Fibroblast of skin of left quadriceps (primary cell): ENCODE measurements at regions not wholly inside any gene's neighbourhood (a gene's known extent, or its start where the extent isn't known, plus 50 kb on each side); places are given as distances from the start of the nearest gene placed in this dataset.

Experiments used
- DNase-seq, 2 experiments: peaks; one replicate each; pipeline ENCODE4 v3.0.0-alpha.2; 2013; ENCODE audit warnings: low read depth in 2 of 2

DNA sequence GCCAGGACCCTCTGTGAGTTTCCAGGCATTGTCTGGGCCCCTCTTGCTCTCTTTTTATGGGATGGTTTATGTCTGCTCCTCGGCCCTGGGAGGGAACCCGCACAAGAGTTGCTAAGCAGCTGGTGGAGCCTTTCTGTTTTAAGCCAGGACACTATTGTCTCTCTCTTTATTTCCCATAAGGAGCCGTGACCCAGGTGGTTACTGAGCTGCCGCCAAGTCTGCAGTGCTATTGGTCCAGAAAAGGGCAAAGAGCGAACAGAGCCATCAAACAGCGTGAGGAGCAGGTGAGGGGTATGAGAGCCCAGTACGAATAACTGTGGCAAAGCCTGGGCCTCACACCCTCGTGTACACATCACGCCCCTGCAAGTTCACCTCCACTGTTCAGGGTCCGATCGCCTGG lies 280.2 kb downstream of the SHQ1 start:
- no peak for DNase-seq

DNA sequence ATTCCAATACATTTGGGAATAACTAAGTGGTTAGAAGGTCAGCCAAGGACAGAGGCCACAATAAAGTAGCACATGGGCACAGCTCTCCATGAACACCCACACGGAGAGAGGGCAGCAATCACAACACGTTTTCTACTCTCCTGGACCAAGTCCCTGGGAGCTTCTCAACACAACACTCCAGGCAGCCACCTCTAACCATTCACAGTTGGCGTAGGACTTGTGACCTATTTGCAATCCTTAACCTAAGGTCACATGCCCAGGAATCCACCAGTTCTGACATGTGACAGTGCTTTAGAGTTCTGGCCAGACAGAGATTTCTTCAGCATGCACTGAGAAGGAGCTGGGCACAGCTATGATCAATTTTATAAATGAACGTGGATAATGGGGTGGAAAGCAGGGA lies 280.8 kb downstream of the SHQ1 start:
- no peak for DNase-seq

DNA sequence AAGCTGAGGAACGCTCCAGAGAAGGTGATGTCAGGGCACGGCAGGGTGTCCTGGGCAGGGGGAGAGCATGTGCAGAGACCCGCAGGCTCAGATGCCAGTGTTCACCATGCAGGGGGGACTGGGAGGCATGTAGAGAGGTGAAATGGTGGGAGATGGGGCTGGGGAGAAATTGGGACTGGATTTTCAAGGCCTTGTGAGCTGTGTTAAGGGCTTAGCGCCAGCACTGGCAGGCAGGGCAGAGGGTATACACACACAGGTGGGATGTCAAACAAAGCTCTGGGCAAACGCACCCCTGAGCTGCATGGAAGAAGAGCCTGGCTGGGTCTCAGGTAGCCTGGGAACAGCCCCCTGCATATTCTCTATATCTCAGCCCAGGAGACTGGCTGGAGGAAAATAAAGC lies 282.7 kb downstream of the SHQ1 start:
- no peak for DNase-seq

DNA sequence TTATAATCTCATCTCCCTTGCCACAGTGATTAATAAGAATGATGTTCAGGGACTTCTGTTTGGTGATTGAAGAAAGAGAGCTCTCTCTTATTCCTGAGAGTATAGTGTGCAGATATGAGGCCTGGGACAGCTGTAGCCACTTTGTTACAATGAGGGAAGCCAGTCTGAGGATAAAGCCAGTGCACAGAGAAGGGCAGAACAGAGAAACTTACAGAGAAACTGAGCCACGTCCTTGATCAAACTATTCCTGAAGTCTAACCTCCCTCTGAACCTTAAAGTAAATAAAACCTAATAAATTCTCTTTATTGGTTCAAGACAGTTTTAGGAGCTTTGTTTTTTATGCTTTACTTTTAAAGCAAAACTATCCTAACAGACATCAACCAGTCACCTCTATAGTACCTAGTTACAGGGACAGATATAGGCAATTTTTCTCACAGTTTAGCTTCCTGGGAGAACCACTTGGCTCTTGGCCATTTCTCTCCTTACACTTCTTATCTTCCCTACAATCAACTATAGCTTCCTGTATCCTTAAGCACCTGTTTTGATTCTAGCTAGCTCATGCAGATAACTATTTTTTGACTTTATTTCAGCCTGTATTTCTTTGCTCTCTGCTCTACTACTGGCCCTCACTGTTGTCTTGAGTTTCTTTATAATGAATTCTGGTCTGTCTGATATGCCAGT lies 284.4 kb downstream of the SHQ1 start:
- DNase-seq = no peak

DNA sequence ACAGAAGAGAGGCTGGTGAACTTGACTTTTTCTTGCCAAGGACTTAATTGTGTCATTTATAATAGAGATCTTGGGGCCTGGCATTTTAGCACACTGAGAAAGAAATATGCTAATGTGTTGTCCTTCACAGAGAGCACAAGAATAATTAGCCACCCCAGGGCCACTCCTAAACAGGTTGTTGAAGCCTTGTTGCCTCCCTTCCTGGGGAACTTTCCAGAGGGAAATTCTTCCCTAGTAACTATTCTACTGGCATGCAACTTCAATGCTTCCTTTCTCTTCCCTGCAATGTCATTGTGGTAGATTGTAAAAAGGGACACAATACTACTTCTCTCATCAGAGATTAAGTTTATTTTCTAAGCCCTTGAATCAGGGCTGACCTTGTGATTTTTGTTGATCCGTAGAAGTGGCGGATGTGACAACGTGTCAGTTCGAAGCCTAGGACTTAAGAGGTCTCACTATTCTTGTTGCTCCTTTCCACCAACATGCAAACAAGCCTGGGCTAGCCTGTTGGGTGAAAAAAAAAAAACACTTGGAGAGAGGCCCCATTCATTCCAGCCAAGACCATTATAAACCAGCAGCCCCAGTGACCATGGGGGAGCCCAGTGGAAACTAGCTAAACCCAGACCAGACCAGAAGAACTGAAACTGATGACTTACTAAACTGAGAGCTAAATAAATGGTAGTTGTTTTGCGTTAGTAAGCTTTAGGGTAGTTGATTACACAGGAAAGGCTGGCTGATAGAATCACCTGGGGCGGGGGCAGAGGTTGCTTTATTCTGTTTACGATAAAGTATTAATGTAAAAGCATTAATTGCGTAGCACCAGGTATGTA lies 287.2 kb downstream of the SHQ1 start:
- no peak for DNase-seq

DNA sequence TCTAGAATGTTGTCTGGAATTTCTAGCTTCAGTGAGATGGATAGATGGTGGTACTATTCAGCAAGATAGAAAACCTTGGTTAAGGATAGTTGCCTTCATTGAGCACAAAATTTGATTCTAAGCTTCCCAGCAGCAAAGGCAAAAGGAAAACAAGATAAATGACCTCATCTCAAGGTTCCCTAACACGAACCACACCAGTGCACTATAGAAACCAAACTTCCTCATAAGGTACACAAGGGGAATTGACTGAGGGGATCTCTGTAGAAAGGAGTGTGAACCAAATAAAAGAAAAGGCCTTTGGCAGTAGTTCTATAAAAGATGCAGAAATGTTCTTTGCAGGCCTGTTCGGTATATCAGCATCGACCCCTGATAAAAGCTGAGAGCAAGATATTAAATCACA lies 288.9 kb downstream of the SHQ1 start:
- no peak for DNase-seq

DNA sequence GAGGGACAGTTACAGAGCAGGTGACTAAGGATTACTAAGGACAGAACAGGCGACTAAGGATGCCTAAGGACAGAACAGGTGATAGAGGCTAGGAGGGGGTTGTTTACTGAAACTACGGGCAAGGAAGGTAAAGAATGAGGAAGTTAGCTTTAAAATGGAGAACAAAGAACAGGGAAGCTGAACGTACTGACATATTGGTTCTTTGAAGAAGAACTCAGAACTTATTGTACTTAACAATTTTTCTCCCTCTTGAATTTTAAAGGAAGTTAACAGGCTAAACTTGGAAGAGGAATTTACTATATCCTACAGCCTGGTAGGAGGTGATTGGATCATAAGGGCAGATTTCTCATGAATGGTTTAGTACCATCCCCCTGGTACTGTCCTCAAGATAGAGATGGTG lies 290.2 kb downstream of the SHQ1 start:
- no peak for DNase-seq

DNA sequence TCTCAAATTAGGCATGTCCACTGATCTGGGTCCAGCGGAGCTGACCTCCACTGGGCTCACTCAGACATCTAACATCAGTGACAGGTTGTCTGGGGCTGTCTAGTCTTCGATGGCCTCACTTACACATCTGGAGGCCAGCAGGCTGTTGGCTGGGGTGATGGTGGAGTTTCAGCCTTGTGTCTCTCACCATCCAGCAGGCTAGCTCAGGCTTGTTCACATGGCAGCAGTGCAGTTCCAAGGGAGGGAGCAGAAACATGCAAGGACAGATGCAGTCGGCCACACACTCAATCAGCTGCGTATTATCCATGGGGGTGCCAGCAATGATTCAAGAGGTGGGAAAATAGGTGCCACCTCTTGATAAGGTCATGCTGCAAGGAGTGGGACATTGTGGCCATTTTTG lies 292.5 kb downstream of the SHQ1 start:
- no peak for DNase-seq

DNA sequence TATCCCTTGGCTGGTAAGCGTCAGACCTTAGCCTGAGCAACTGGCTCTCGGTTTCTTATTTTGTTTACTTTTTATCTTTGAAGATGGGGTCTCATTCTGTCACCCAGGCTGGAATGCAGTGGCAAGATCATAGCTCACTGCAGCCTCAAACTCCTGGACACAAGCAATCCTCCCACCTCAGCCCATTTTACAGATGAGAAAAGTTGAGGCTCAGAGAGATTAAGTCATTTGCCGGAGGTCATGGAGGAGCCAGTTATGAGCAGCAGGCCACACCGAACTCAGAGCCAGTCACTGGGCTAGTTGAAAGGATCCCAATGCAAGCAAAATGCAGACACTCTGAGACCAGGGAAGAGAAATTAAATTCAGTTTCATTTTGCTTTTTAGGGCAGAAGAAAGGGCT lies 293.6 kb downstream of the SHQ1 start:
- DNase-seq = no peak

DNA sequence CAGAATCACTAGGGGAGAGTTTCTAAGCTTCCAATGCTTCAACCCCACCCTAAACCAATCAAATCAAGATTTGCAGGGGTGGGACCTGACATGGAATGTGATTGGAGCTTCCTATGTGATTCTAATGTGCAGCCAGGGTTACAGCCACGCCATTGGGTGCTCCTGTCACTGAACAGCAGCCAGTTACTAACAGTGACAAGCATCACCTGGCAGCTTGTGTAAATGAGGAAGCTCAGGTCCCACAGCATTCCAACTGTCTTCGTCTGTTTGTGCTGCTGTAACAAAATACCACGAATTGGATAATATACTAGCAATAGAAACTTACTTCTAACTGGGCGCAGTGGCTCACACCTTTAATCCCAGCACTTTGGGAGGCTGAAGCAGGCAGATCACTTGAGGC lies 294.9 kb downstream of the SHQ1 start:
- DNase-seq = no peak

DNA sequence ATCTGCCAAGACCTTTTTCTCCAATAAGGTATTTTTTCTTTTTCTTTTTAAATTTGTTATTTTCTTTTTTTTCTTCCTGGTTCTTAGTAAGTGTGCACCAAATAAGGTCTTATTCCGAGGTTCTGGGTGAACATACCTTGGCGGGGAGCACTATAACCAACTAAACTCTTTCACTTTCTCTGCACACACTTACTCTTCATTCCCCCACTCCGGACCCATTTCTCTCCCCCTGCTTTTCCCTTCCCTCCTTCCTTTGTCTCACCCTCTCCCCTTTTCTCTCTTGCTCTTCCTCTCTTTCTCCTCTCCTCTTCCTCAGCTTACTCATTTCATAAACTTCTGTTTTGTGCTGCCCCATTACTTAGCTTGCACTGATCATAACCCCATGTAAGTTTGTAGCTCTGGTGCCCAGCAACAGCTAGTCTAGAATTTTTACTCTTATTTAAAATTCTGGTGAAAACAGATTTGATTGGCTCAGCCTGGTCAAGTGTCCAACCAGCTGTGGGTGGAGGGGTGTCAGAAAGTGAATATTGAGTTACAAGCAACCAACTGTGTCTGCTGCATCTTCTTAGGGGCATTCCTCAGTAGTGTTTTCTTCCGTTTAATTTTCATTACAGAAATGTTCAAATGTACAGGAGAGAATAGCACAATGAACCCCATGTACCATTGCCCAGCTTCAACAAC lies 297.5 kb downstream of the SHQ1 start:
- DNase-seq = no peak

DNA sequence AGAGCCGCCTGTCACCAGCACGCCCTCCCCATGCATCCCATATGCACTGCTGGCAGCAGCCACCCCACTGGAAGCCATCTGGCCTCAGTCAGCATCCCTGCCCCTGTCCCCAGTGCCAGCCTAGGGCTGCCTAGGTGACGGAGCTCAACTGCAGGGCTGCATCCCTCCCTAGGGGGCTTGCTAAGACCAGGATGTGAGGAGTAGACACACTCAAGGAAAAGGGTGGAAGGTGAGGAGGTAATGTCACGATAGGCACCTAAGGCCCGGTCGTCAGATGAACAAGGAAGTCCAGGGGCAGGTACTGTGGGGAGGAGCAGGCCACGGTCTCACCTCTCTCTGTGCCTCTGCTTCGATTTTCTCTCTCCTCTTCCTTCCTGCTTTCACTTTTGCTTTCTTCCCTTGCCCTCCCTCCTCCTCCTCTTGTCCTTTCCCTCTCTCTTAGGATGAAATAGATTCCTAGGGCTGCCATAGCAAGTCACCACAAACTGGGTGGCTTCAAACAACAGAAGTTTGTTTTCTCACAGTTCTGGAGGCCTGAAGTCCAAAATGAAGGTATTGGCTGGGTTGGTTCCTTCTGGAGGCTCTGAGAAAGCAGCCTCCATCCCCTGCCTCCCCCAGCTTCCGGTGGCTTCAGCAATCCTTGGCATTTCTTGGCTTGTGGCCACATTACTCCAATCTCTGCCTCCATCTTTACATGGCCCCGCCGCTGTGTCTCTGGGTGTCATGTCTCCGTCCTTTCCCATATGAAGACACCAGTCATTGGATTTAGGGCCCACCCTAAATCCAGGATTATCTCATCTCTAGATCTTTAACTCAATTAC lies 298.3 kb downstream of the SHQ1 start:
- DNase-seq = no peak

DNA sequence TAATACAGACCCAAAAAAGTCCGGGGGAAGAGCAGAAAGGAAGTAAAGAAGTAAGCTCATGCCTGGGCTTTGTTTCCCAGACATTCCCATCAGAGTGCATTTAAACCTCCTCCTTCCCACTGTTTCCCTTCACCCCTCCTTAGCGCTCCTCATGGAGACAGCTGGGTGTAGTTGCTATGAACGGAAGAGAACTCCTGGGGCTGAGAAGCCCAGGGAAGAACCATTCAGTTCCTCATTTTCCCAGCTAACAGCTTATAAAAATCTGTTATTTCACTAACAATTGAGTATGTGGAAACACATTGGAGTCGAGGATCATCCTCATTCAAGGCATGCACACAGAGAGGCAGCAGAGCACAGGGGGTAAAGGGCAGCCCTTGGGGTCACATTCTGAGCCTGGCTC lies 299.3 kb downstream of the SHQ1 start:
- DNase-seq = no peak

DNA sequence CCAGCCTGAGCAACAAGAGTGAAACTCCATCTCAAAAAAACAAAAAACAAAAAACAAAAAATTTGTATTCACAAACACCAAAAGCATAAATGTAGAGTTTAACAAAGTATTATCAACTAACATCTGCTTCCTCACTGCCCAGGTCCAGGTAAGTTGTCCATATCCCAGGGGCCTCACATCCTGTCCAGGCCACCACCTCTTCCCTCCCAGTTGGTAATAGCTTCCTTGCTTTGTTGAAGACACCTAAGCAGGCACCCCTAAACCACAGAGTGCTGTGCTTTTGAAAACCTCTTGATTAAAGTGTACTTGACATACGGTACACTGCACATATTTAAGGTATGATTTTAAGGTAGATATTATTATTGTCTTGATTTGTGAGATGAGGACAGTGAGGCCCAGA lies 299.8 kb downstream of the SHQ1 start:
- no peak for DNase-seq

DNA sequence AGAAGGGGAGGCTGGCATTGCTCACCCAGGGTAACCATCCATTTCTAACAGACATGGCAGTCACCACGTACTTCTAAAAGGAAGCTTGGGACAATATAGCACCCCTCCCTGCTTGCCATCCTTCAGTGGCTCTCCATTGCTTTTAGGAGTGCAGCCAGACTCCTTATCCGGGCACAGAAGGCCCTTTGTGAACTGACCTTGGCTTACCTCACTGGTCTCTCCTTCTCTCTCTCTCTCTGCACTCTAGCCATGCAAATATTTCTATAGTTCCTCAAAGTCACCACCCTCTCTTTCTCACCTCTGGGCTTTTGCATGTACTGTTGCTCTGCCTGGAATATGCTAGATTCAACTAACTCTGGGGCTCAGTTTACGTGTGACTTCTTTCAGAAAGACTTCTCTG lies 301.1 kb downstream of the SHQ1 start:
- no peak for DNase-seq

DNA sequence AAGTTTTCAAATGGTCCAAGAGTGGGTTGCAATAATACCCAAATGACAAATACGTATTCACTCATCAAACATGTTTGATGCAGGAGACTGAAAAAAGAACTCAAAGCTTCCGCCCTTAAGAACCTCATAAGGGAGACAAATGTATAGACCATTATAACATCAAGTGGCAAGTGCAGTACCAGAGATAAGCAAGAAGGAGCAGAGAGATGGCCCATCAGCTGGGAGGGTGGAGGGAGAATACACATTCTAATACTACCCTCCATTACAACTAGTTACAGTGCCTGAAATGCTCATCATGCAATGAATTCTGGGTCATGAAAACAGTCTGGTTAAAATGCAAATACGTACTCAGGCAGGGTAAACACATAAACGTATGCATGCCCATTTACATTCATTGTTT lies 304.0 kb downstream of the SHQ1 start:
- no peak for DNase-seq

DNA sequence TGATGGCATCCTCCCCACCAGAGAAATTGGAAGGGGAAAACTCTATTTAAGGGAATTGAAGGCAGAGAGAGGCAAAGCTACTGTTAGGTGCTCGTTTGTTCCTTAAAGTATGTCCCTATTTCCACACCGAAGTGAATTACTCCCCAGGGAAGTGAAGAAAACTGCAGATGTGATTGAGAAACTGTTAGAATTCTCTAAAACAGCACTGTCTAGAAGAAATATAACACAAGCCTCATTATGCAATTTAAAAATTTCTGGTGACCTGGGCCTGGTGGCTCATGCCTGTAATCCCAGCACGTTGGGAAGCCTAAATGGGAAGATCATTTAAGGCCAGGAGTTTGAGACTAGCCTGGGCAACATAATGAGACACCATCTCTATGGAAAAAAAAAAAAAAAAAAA lies 305.0 kb downstream of the SHQ1 start:
- DNase-seq = no peak

DNA sequence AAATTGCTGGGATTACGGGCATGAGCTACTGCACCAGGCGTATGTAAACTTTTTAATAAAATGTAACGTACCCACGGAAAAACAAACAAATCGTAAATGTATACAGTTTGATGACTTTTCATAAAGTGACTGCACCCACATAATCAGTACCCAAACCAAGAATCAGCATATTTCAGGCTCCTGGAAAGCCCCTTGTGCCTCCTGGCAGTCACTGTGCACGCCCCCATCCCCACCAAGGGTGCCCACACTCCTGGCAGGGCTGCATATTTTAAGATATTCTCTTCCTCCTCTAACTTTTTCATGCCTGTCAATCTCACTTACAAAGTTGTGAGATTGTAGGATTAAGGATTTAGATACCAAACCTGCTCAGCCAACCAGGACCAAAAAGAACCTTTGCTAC lies 305.5 kb downstream of the SHQ1 start:
- no peak for DNase-seq

DNA sequence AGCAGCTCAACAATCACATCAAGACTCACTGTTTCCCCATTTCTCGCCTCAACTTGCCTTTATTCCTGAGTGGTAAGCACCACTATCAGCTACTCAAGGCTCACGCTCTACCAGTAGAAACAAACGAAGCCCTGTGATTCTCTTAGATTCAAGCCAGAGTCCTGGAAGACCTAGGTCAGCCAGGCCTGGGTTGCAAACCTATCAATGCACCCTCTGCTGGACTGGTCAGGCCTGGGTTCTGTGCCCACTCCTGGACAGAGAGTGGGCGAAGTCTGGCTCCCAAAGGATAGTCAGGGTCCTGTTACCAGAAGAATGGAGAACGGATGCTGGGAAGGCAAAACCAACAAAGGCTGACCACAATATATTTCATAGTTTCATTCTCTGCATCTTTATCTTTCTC lies 308.4 kb downstream of the SHQ1 start:
- no peak for DNase-seq

DNA sequence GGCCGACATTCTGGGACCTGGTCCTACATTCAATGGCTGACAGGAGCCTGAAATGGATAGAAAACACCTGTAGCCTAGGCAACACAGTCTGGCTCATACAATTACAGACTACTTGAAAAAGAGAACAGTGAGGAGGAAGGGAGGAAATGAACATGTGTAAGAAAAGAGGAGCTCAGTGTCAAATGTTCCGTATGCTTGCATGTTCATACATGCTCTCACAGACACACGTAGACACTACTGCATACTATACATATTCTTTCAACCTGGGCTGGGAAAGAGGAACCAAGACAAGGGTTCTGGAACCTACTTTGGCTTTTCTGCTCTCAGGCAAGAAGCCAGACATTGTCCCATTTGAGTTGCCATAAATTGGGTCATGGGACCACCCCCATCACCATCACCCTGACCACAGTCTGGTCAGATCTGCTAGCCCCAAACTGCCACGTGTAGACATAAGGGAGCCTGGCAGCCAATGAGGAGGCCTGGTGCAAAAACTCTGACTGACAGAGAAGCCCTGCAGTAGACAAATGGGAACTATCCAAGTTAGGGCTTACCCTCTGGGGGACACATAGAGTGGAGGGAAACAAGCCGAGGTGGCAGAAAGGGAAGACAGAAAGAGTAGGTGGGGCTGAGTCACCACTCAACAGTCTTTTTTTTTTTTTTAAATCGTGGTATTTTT lies 310.0 kb downstream of the SHQ1 start:
- no peak for DNase-seq

DNA sequence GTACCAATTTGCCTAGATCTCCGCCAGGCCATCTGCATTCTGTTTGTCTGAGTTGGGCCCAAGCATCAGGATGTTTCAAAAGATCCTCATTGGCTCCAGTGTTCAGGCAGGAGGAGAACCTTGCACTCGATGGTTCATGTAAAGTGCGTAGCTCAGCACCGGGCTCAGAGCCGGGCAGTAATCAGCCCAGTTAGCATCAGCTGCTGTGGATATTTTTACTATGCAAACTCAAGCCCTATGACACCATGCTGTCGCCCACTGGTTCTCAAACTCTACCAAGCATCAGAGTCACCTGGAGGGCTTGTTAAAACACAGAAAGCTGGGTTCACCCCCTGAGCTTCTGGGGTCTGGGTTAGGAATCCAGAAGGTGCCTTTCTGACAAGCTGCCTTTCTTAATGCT lies 310.8 kb downstream of the SHQ1 start:
- no peak for DNase-seq

DNA sequence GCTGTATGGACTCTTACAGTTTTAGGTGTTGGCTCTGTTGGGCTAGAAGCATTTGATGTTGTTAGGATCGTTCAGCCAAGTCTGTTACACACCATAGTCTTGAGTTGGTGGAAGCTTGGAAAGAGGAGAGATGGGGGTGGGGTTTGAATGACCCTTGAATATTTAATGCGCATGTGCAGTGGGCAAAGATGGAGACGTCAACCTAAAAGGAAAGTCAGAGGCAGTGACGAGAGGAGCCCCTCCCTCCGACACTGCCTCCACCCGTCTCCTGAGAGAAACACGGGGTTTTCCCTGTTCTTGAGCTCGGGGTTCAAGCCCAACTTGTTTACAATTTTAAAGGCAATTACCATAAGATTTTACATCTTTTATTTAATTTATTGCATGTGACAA lies 311.4 kb downstream of the SHQ1 start:
- no peak for DNase-seq
